ENCODE measurements at regions not wholly inside any gene's neighbourhood (a gene's known extent, or its start where the extent isn't known, plus 50 kb on each side); places are given as distances from the start of the nearest gene placed in this dataset.

- Mint-ChIP-seq H3K27me3 (ENCODE audit: low read depth) (peaks cover 19% of the 10 kb centered on the region), H3K27ac (ENCODE audit: unreplicated experiment) (no peak overlapping the region), H3K4me3 (ENCODE audit: unreplicated experiment) (no peak overlapping the region), H3K36me3 (ENCODE audit: low read depth) (peaks cover 3% of the 10 kb centered on the region), H3K4me1 (ENCODE audit: low read depth) (no peaks in the 10 kb centered on the region), H3K9me3 (ENCODE audit: low read depth) (peaks cover 17% of the 10 kb centered on the region)
- DNase-seq (ENCODE audit: low spot score), result no peak
- TF ChIP-seq CTCF (IDR thresholded peaks at IDR 0.05), result no peak
Observed at GRCh38 chr16:55251151-55251550, 72.9 kb upstream of the IRX6 start.

- Mint-ChIP-seq H3K36me3 (ENCODE audit: low read depth) (peaks cover 3% of the 10 kb centered on the region), H3K9me3 (ENCODE audit: low read depth) (peaks cover 17% of the 10 kb centered on the region)
- TF ChIP-seq CTCF (IDR thresholded peaks at IDR 0.05), result no peak
Observed at GRCh38 chr16:55252577-55252976, 71.4 kb upstream of the IRX6 start.

GRCh38 chr16:55253987-55254386 lies 70.0 kb upstream of the IRX6 start:
- H3K27me3 Mint-ChIP-seq (ENCODE audit: low read depth), result peaks cover 13% of the 10 kb centered on the region
- H3K36me3 Mint-ChIP-seq (ENCODE audit: low read depth), result peaks cover 3% of the 10 kb centered on the region
- no peak for TF ChIP-seq CTCF (IDR thresholded peaks at IDR 0.05)
- no peaks in the 10 kb centered on the region for H3K4me1 Mint-ChIP-seq (ENCODE audit: low read depth)
- H3K27ac Mint-ChIP-seq (ENCODE audit: unreplicated experiment), result no peak overlapping the region
- H3K9me3 Mint-ChIP-seq (ENCODE audit: low read depth), result peaks cover 17% of the 10 kb centered on the region
- no peak overlapping the region for H3K4me3 Mint-ChIP-seq (ENCODE audit: unreplicated experiment)
- no peak for DNase-seq (ENCODE audit: low spot score)

More at GRCh38 chr16:55252577-55252976, 71.4 kb upstream of the IRX6 start:
- H3K4me1 Mint-ChIP-seq (ENCODE audit: low read depth), result no peaks in the 10 kb centered on the region
- H3K27ac Mint-ChIP-seq (ENCODE audit: unreplicated experiment), result no peak overlapping the region
- H3K4me3 Mint-ChIP-seq (ENCODE audit: unreplicated experiment), result no peak overlapping the region
- peaks cover 16% of the 10 kb centered on the region for H3K27me3 Mint-ChIP-seq (ENCODE audit: low read depth)
- DNase-seq (ENCODE audit: low spot score), result no peak

- peaks cover 17% of the 10 kb centered on the region for H3K27me3 Mint-ChIP-seq (ENCODE audit: low read depth)
- no peak overlapping the region for H3K4me3 Mint-ChIP-seq (ENCODE audit: unreplicated experiment)
- no peak for TF ChIP-seq CTCF (IDR thresholded peaks at IDR 0.05)
- DNase-seq (ENCODE audit: low spot score), result no peak
- H3K36me3 Mint-ChIP-seq (ENCODE audit: low read depth), result peaks cover 3% of the 10 kb centered on the region
- H3K9me3 Mint-ChIP-seq (ENCODE audit: low read depth), result peaks cover 17% of the 10 kb centered on the region
- no peaks in the 10 kb centered on the region for H3K4me1 Mint-ChIP-seq (ENCODE audit: low read depth)
- H3K27ac Mint-ChIP-seq (ENCODE audit: unreplicated experiment), result no peak overlapping the region
Observed at GRCh38 chr16:55255733-55256282, 68.2 kb upstream of the IRX6 start.

- peaks cover 17% of the 10 kb centered on the region for H3K9me3 Mint-ChIP-seq (ENCODE audit: low read depth)
Observed at GRCh38 chr16:55256412-55257016, 67.5 kb upstream of the IRX6 start.

More at GRCh38 chr16:55256412-55257016, 67.5 kb upstream of the IRX6 start:
- TF ChIP-seq CTCF (IDR thresholded peaks at IDR 0.05), result no peak
- Mint-ChIP-seq H3K27ac (ENCODE audit: unreplicated experiment) (no peak overlapping the region), H3K4me3 (ENCODE audit: unreplicated experiment) (no peak overlapping the region), H3K27me3 (ENCODE audit: low read depth) (peaks cover 20% of the 10 kb centered on the region), H3K4me1 (ENCODE audit: low read depth) (no peaks in the 10 kb centered on the region), H3K36me3 (ENCODE audit: low read depth) (peaks cover 3% of the 10 kb centered on the region)
- DNase-seq (ENCODE audit: low spot score), result no peak
